Mesendoderm (in vitro differentiated cells): ENCODE measurements at regions not wholly inside any gene's neighbourhood (a gene's known extent, or its start where the extent isn't known, plus 50 kb on each side); places are given as distances from the start of the nearest gene placed in this dataset.

Source experiments
- DNase-seq: peaks from one replicate; pipeline ENCODE4 v3.0.0; 2013
- H2AK5ac ChIP-seq: 2 replicates; pipeline ENCODE4 v1.6.1; 2013; ENCODE audit warnings: low read length, inconsistent platforms
- H2BK120ac ChIP-seq: 2 replicates; pipeline ENCODE4 v1.6.1; 2013; ENCODE audit warnings: low read depth, mild to moderate bottlenecking, low read length, moderate library complexity, mixed read lengths
- H2BK15ac ChIP-seq: replicated peaks from 2 replicates; pipeline ENCODE4 v1.6.1; 2013; ENCODE audit warnings: low read depth, mild to moderate bottlenecking, moderate library complexity
- H2BK5ac ChIP-seq: 2 replicates; pipeline ENCODE4 v1.6.1; 2013; ENCODE audit warnings: low read length, inconsistent platforms
- H3K18ac ChIP-seq: 2 replicates; pipeline ENCODE4 v1.6.1; 2013; ENCODE audit warnings: mild to moderate bottlenecking, low read length, mixed read lengths
- H3K23ac ChIP-seq: one replicate; pipeline ENCODE4 v1.6.1; 2013; ENCODE audit warnings: low read length
- H3K27ac ChIP-seq: 2 replicates; pipeline ENCODE4 v1.5.1; 2013; ENCODE audit warnings: low read depth, mild to moderate bottlenecking, inconsistent platforms, low read length, moderate library complexity
- H3K27me3 ChIP-seq: 2 replicates; pipeline ENCODE4 v1.6.1; 2013; ENCODE audit warnings: low read length, control low read depth, mild to moderate bottlenecking, inconsistent platforms; ENCODE audit not compliant: insufficient read depth, poor library complexity
- H3K36me3 ChIP-seq: 2 replicates; pipeline ENCODE4 v1.6.1; 2013; ENCODE audit warnings: low read length, inconsistent platforms; ENCODE audit not compliant: control insufficient read depth, insufficient read depth
- H3K4ac ChIP-seq: one replicate; pipeline ENCODE4 v1.6.1; 2013; ENCODE audit warnings: low read depth, mild to moderate bottlenecking, low read length, moderate library complexity
- H3K4me1 ChIP-seq: 2 replicates; pipeline ENCODE4 v1.6.1; 2013; ENCODE audit warnings: low read depth, low read length, inconsistent platforms; ENCODE audit not compliant: control insufficient read depth
- H3K4me2 ChIP-seq: 2 replicates; pipeline ENCODE4 v1.6.1; 2013; ENCODE audit warnings: low read length
- H3K4me3 ChIP-seq: 2 replicates; pipeline ENCODE4 v1.5.1; 2013; ENCODE audit warnings: mild to moderate bottlenecking, low read length
- H3K56ac ChIP-seq: one replicate; pipeline ENCODE4 v1.6.1; 2013; ENCODE audit warnings: low read length
- H3K79me1 ChIP-seq: 2 replicates; pipeline ENCODE4 v1.6.1; 2013; ENCODE audit warnings: low read length, inconsistent platforms
- H3K79me2 ChIP-seq: 2 replicates; pipeline ENCODE4 v1.6.1; 2013; ENCODE audit warnings: mild to moderate bottlenecking, low read length; ENCODE audit not compliant: control insufficient read depth, insufficient read depth
- H3K9ac ChIP-seq: 2 replicates; pipeline ENCODE4 v1.6.1; 2013; ENCODE audit warnings: low read length, inconsistent platforms
- H4K5ac ChIP-seq: one replicate; pipeline ENCODE4 v1.6.1; 2013; ENCODE audit warnings: low read length
- H4K8ac ChIP-seq: one replicate; pipeline ENCODE4 v1.6.1; 2013; ENCODE audit warnings: low read depth, mild to moderate bottlenecking, control low read depth, low read length, moderate library complexity
- WGBS: extraction: QIAGEN DNeasy Blood & Tissue Kit; methylation state at CpG from one replicate; pipeline ENCODE4 v1.1.7; 2013; ENCODE audit warnings: low lambda C conversion rate, missing lambda C conversion rate; ENCODE audit not compliant: insufficient coverage; ENCODE audit errors: extremely low coverage; 5-methylcytosine and 5-hydroxymethylcytosine counted together

DNA sequence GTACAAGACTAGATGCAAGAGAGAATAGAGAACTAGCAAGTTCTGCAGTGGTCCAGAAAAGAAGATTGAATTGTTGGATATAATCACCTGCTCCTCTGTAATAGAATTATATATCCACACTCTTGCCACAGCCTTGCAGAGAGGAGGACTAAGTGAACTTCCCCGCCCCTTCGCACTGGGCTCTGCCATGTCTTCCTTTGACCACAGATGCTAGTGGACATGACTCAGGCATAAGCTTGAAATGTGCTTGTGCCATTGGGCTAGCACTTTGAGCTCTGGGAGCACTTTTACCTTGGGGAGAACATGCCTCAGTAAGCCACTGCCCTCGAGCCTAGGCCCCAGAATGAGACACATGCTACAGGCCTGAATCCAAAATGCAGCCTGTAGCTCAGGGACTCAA is 113.5 kb upstream of the RASA1 start:
- no peak overlapping the region for H3K9ac ChIP-seq
- H3K4me2 ChIP-seq: no peak overlapping the region
- H3K36me3 ChIP-seq: no peaks in the 10 kb centered on the region
- H3K4me3 ChIP-seq: no peak overlapping the region
- no peak overlapping the region for H3K23ac ChIP-seq
- no peak overlapping the region for H2BK15ac ChIP-seq
- H4K5ac ChIP-seq: no peak overlapping the region
- H3K4ac ChIP-seq: no peak overlapping the region
- no peaks in the 10 kb centered on the region for H3K4me1 ChIP-seq
- no peak overlapping the region for H2AK5ac ChIP-seq
- no peaks in the 10 kb centered on the region for H3K79me2 ChIP-seq
- H4K8ac ChIP-seq: no peak overlapping the region
- no peak overlapping the region for H3K56ac ChIP-seq
- no peak overlapping the region for H3K18ac ChIP-seq
- H2BK5ac ChIP-seq: no peak overlapping the region
- no CpG with 5 or more reads among the region's 3 CpGs for WGBS
- H3K27ac ChIP-seq: no peak overlapping the region
- no peak overlapping the region for H2BK120ac ChIP-seq
- DNase-seq: no peak
- H3K79me1 ChIP-seq: no peaks in the 10 kb centered on the region
- no peaks in the 10 kb centered on the region for H3K27me3 ChIP-seq

DNA sequence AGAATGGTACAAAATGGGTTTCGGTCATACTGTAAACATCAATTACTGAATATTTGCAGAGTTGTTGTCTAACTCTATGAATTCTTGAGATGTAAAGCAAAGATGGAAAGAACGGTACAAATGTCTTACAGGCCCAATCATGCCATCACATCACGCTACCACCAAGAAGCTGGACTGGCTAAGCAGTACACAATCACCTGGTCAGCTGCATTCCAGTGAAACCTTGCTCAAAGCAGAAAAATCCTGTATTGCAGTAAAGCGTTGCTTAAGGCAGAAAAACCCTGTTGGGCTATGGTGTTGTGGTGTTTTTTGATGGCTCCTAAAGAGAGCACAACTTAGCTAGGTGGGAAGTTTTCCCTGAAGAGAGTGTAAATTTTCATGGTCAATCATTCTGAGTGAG is 112.6 kb upstream of the RASA1 start:
- Histone ChIP-seq H3K18ac (no peak overlapping the region), H4K5ac (no peak overlapping the region), H2BK5ac (no peak overlapping the region), H3K23ac (no peak overlapping the region), H2BK15ac (no peak overlapping the region), H3K4me3 (no peak overlapping the region), H2BK120ac (no peak overlapping the region), H3K9ac (no peak overlapping the region), H3K27me3 (no peaks in the 10 kb centered on the region), H4K8ac (no peak overlapping the region), H3K4ac (no peak overlapping the region), H3K56ac (no peak overlapping the region), H3K27ac (no peak overlapping the region), H3K4me2 (no peak overlapping the region), H2AK5ac (no peak overlapping the region), H3K79me2 (no peaks in the 10 kb centered on the region), H3K36me3 (no peaks in the 10 kb centered on the region), H3K79me1 (no peaks in the 10 kb centered on the region), H3K4me1 (no peaks in the 10 kb centered on the region)
- DNase-seq: no peak
- no CpG with 5 or more reads among the region's 4 CpGs for WGBS

DNA sequence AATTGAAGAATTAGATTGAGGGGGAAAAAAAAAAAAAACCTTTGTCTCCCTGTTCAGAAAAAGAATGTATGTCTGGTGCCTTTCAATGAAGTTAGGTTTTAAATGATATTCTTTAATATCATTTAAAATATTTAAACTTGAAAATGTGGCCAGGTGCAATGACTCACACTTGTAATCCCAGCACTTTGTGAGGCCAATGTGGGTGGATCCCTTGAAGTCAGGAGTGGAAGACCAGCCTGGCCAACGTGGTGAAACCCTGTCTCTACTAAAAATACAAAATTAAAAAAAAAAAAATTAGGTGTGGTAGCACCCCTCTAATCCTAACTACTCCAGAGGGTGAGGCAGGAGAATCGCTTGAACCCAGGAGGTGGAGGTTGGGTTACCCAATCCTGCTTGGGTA is 111.1 kb upstream of the RASA1 start:
- H2BK15ac ChIP-seq: no peak overlapping the region
- H3K18ac ChIP-seq: no peak overlapping the region
- H2BK5ac ChIP-seq: no peak overlapping the region
- no peak overlapping the region for H4K5ac ChIP-seq
- H3K79me2 ChIP-seq: no peaks in the 10 kb centered on the region
- no peaks in the 10 kb centered on the region for H3K79me1 ChIP-seq
- no peaks in the 10 kb centered on the region for H3K36me3 ChIP-seq
- no peak for DNase-seq
- H3K27me3 ChIP-seq: no peaks in the 10 kb centered on the region
- no peak overlapping the region for H3K4ac ChIP-seq
- WGBS: no CpG with 5 or more reads among the region's 2 CpGs
- H3K9ac ChIP-seq: no peak overlapping the region
- H3K23ac ChIP-seq: no peak overlapping the region
- no peak overlapping the region for H3K27ac ChIP-seq
- H3K4me3 ChIP-seq: no peak overlapping the region
- H2BK120ac ChIP-seq: no peak overlapping the region
- no peak overlapping the region for H2AK5ac ChIP-seq
- H3K56ac ChIP-seq: no peak overlapping the region
- no peak overlapping the region for H3K4me2 ChIP-seq
- H4K8ac ChIP-seq: no peak overlapping the region
- no peaks in the 10 kb centered on the region for H3K4me1 ChIP-seq

DNA sequence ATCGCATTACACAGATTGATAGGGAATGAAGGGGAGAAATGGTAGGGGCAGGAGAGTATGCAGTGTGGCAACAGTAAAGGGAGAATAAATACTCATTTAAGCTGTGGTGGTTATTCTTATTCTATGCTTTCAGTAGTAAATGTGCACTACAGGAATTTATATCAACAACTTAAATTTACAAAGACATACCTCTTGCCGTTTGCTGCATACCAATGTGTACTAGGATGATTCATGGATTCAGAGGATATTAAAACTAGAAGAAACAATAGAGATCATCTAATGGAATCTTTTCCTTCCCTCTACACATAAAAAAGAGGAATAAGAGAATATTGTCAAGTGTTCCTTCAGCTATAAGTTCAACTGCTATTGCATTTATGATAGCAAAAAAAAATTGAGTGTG is 103.3 kb upstream of the RASA1 start:
- Histone ChIP-seq H3K23ac (no peak overlapping the region), H3K18ac (no peak overlapping the region), H4K5ac (no peak overlapping the region), H4K8ac (no peak overlapping the region), H3K56ac (no peak overlapping the region), H3K27ac (no peak overlapping the region), H2BK15ac (no peak overlapping the region), H3K9ac (no peak overlapping the region), H3K4me1 (no peaks in the 10 kb centered on the region), H3K4me3 (no peak overlapping the region), H3K4me2 (no peak overlapping the region), H3K36me3 (no peaks in the 10 kb centered on the region), H2BK5ac (no peak overlapping the region), H2BK120ac (no peak overlapping the region), H3K79me2 (no peaks in the 10 kb centered on the region), H2AK5ac (no peak overlapping the region), H3K27me3 (no peaks in the 10 kb centered on the region), H3K4ac (no peak overlapping the region), H3K79me1 (no peaks in the 10 kb centered on the region)
- DNase-seq: no peak
- WGBS: no CpG with 5 or more reads among the region's 2 CpGs

DNA sequence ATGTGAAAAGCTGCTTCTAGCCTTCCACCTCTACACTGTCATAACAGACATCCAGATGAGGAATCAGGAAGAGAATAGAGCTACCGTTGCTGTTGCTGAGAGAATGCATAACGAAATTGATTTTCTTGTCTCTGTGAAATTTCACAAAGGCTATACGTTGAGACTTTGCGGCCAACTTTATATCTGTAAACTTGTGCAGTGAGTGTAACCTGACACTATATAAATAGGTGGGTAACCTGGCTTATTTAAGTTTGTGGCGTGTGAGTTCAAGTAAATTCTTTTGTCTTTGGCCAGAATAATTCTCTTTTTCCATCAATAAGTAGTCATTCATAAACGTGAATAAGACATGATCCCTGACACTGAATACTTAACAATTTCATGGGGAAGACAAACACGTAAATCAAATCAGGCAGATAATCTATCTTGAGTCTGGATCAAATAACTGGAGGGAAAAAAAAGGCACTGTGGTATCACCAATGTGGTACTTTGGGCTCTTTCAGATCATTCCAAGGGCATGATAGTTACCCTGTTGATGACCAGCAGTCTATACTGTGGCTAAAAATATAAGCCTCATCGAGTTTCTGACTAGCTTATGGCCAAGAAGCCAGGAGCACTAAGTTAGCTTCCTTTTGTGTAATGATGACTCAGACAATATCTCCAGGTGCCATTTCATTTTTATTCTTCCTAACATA is 98.2 kb upstream of the RASA1 start:
- no CpG with 5 or more reads among the region's 8 CpGs for WGBS
- Histone ChIP-seq H3K4me1 (no peaks in the 10 kb centered on the region), H3K79me1 (no peaks in the 10 kb centered on the region), H3K79me2 (no peaks in the 10 kb centered on the region), H3K56ac (no peak overlapping the region), H2BK120ac (no peak overlapping the region), H2BK15ac (no peak overlapping the region), H3K9ac (no peak overlapping the region), H3K4ac (no peak overlapping the region), H3K27me3 (no peaks in the 10 kb centered on the region), H3K23ac (no peak overlapping the region), H3K4me2 (no peak overlapping the region), H4K5ac (no peak overlapping the region), H2BK5ac (no peak overlapping the region), H2AK5ac (no peak overlapping the region), H4K8ac (no peak overlapping the region), H3K4me3 (no peak overlapping the region), H3K18ac (no peak overlapping the region), H3K36me3 (no peaks in the 10 kb centered on the region), H3K27ac (no peak overlapping the region)
- DNase-seq: no peak

DNA sequence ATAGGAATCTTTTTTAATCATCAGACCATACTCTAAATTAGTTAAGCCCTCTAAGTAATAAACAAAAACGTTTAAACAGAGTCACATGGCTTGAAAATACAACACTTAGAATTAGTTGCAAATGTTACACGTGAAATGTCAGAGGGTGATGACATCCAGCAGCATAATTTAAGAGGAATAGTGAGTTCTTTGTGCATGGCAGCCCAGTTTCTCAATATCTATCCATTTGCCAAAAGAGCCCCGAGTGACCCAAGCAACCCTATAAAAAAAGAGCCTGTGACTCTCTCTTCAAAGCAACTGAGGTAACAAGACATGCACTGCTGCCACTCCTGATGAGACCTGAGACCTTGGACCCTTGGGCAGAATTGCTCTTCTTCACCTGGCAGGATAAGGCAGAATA is 96.9 kb upstream of the RASA1 start:
- no peak overlapping the region for H3K4me3 ChIP-seq
- no peak overlapping the region for H2BK15ac ChIP-seq
- no peaks in the 10 kb centered on the region for H3K4me1 ChIP-seq
- no peak overlapping the region for H4K5ac ChIP-seq
- no peaks in the 10 kb centered on the region for H3K79me1 ChIP-seq
- no peak overlapping the region for H3K56ac ChIP-seq
- H3K18ac ChIP-seq: no peak overlapping the region
- H3K27ac ChIP-seq: no peak overlapping the region
- DNase-seq: no peak
- WGBS: no CpG with 5 or more reads among the region's 3 CpGs
- no peak overlapping the region for H3K4ac ChIP-seq
- no peaks in the 10 kb centered on the region for H3K27me3 ChIP-seq
- H2AK5ac ChIP-seq: no peak overlapping the region
- H2BK5ac ChIP-seq: no peak overlapping the region
- H3K79me2 ChIP-seq: no peaks in the 10 kb centered on the region
- H2BK120ac ChIP-seq: no peak overlapping the region
- no peak overlapping the region for H3K9ac ChIP-seq
- H4K8ac ChIP-seq: no peak overlapping the region
- no peaks in the 10 kb centered on the region for H3K36me3 ChIP-seq
- no peak overlapping the region for H3K23ac ChIP-seq
- H3K4me2 ChIP-seq: no peak overlapping the region
